MM.1S (cell line): ENCODE measurements at regions not wholly inside any gene's neighbourhood (a gene's known extent, or its start where the extent isn't known, plus 50 kb on each side); places are given as distances from the start of the nearest gene placed in this dataset.
"Not testable (repeated sequence)": the region's sequence is repeated elsewhere in the genome, so short reads cannot be mapped to it uniquely, and the experiment has no call there.

Source experiments
- DNase-seq: peaks from one replicate; pipeline ENCODE4 v3.0.0-alpha.2; 2015
- H2AFZ ChIP-seq: fragments of 300-600 bp; sonication (generic); 2 replicates; pipeline ENCODE4 v1.6.0; 2016; ENCODE audit warnings: antibody characterized with exemption, low read length
- H3F3A ChIP-seq: fragments of 300-600 bp; sonication (generic); 2 replicates; pipeline ENCODE4 v1.6.1; 2016; ENCODE audit warnings: mild to moderate bottlenecking, antibody characterized with exemption, low read length, moderate library complexity, mixed read lengths; ENCODE audit not compliant: insufficient read depth
- H3K27ac ChIP-seq: fragments of 300-600 bp; sonication (generic); 2 replicates; pipeline ENCODE4 v1.5.1; 2016; ENCODE audit warnings: mild to moderate bottlenecking, low read length
- H3K27me3 ChIP-seq: fragments of 300-600 bp; sonication (generic); replicated peaks from 2 replicates; pipeline ENCODE4 v1.6.0; 2016; ENCODE audit warnings: low read length; ENCODE audit not compliant: insufficient read depth
- H3K36me3 ChIP-seq: fragments of 300-600 bp; sonication (generic); replicated peaks from 2 replicates; pipeline ENCODE4 v1.6.1; 2016; ENCODE audit warnings: mild to moderate bottlenecking, low read length, mixed read lengths; ENCODE audit not compliant: insufficient read depth
- H3K4me1 ChIP-seq: fragments of 300-600 bp; sonication (generic); 2 replicates; pipeline ENCODE4 v1.6.1; 2016; ENCODE audit warnings: low read length, mixed read lengths
- H3K4me2 ChIP-seq: fragments of 300-600 bp; sonication (generic); 2 replicates; pipeline ENCODE4 v1.6.0; 2016; ENCODE audit warnings: low read depth, low read length
- H3K4me3 ChIP-seq: fragments of 300-600 bp; sonication (generic); 2 replicates; pipeline ENCODE4 v1.5.1; 2016; ENCODE audit warnings: low read length, mixed read lengths
- H3K79me2 ChIP-seq: fragments of 300-600 bp; sonication (generic); 2 replicates; pipeline ENCODE4 v1.6.1; 2016; ENCODE audit warnings: mixed run types, low read length, mixed read lengths
- H3K9ac ChIP-seq: fragments of 300-600 bp; sonication (generic); 2 replicates; pipeline ENCODE4 v1.6.1; 2016; ENCODE audit warnings: low read length, mixed read lengths
- H3K9me2 ChIP-seq: fragments of 300-600 bp; sonication (generic); replicated peaks from 2 replicates; pipeline ENCODE4 v1.6.1; 2016; ENCODE audit warnings: mild to moderate bottlenecking, low read length, mixed read lengths; ENCODE audit not compliant: insufficient read depth
- H3K9me3 ChIP-seq: fragments of 300-600 bp; sonication (generic); replicated peaks from 2 replicates; pipeline ENCODE4 v1.6.1; 2016; ENCODE audit warnings: mild to moderate bottlenecking, low read length, mixed read lengths; ENCODE audit not compliant: insufficient read depth
- H4K20me1 ChIP-seq: fragments of 300-600 bp; sonication (generic); 2 replicates; pipeline ENCODE4 v1.6.1; 2016; ENCODE audit warnings: mild to moderate bottlenecking, low read length, moderate library complexity, mixed read lengths; ENCODE audit not compliant: insufficient read depth
- EZH2 ChIP-seq: fragments of 300-600 bp; sonication (generic); optimal IDR thresholded peaks from 2 replicates; pipeline ENCODE3; 2017; ENCODE audit warnings: low read depth, mild to moderate bottlenecking, antibody characterized with exemption, low read length, mixed read lengths
- EZH2phosphoT487 ChIP-seq: fragments of 300-600 bp; sonication (generic); IDR thresholded peaks from 2 replicates; pipeline ENCODE4 v1.6.1; 2018; ENCODE audit warnings: antibody characterized with exemption, low read length
- TF ChIP-seq, protein P1 (sequence below): fragments of 300-600 bp; sonication (generic); IDR thresholded peaks from 2 replicates; pipeline ENCODE4 v1.5.1; 2016; ENCODE audit warnings: antibody characterized with exemption, low read length, mixed read lengths

DNA sequence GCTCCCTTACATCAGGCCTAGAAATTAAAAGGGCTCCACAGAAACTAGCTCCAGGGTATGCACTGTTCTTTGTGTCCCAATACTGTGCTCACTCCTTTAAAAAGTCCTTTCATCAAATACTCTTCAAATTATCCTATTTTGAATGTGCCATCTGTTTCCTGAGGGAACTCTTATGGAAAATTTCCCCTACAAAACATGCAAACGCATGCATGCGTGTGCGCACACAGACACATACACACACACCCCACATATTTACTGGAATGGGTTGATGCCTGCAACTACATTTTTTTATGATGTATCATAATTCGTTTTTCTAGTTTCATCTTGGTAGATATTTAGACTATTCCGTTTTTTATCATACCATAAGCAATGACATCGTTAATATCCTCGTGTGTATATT lies 351.2 kb upstream of the KIF2B start:
- no peak overlapping the region for H3K9ac ChIP-seq
- no peak for DNase-seq
- no peaks in the 10 kb centered on the region for H3K9me2 ChIP-seq
- H3K27ac ChIP-seq, result no peak overlapping the region
- TF ChIP-seq, protein P1, sequence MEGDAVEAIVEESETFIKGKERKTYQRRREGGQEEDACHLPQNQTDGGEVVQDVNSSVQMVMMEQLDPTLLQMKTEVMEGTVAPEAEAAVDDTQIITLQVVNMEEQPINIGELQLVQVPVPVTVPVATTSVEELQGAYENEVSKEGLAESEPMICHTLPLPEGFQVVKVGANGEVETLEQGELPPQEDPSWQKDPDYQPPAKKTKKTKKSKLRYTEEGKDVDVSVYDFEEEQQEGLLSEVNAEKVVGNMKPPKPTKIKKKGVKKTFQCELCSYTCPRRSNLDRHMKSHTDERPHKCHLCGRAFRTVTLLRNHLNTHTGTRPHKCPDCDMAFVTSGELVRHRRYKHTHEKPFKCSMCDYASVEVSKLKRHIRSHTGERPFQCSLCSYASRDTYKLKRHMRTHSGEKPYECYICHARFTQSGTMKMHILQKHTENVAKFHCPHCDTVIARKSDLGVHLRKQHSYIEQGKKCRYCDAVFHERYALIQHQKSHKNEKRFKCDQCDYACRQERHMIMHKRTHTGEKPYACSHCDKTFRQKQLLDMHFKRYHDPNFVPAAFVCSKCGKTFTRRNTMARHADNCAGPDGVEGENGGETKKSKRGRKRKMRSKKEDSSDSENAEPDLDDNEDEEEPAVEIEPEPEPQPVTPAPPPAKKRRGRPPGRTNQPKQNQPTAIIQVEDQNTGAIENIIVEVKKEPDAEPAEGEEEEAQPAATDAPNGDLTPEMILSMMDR, result no peak
- TF ChIP-seq EZH2, result no peak
- TF ChIP-seq EZH2phosphoT487, result no peak
- H2AFZ ChIP-seq, result no peak overlapping the region
- no peaks in the 10 kb centered on the region for H3K9me3 ChIP-seq
- no peaks in the 10 kb centered on the region for H3K36me3 ChIP-seq
- H3F3A ChIP-seq, result no peaks in the 10 kb centered on the region
- H3K4me2 ChIP-seq, result no peak overlapping the region
- H3K4me3 ChIP-seq, result no peak overlapping the region
- H3K4me1 ChIP-seq, result no peaks in the 10 kb centered on the region
- no peaks in the 10 kb centered on the region for H3K79me2 ChIP-seq
- H3K27me3 ChIP-seq, result no peaks in the 10 kb centered on the region
- H4K20me1 ChIP-seq, result no peaks in the 10 kb centered on the region

DNA sequence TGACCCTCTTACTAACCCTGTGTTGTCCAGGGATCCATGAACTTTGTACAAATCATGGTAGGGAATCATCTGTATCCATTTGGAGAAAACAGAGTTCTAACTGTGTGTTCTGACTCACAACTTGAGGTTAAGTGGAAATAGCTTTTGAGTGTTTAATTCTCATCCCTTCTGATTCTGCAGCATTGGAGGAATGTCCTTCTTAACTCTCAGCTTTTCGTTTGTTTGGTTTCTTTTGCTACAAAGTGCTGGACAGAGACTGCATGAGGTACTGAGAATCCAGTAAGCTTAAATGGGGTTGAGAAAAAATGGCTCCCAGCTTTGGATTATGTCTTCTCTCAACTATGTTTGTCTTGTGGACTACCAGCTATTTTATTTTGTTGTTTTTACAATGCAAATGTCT lies 352.1 kb upstream of the KIF2B start:
- Histone ChIP-seq H3K9ac (no peak overlapping the region), H4K20me1 (no peaks in the 10 kb centered on the region), H3K27me3 (no peaks in the 10 kb centered on the region), H3K79me2 (no peaks in the 10 kb centered on the region), H3K27ac (no peak overlapping the region), H3K9me2 (no peaks in the 10 kb centered on the region), H3K4me2 (no peak overlapping the region), H3K36me3 (no peaks in the 10 kb centered on the region), H3K4me1 (no peaks in the 10 kb centered on the region), H3K9me3 (no peaks in the 10 kb centered on the region), H3K4me3 (no peak overlapping the region), H2AFZ (no peak overlapping the region), H3F3A (no peaks in the 10 kb centered on the region)
- TF ChIP-seq EZH2, result no peak
- TF ChIP-seq, protein P1, result no peak
- no peak for TF ChIP-seq EZH2phosphoT487
- DNase-seq, result no peak

DNA sequence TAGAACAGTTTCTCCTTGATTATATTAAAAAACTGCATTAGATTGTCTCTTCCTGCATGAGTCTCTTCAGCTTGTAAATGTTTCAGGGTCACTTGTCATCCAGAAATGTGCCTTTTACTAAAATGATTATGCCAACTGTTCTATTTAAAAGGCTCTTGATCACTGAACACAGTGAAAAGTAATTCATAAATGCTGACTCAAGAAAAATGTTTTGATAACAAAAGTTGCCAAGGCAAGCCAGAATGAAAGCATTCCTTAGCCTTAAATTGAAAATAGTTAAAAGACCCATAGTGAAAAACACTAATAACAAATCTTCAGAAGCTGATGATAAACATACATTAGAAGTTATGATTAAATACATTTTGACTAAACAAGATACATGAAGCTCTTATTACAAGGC lies 356.0 kb upstream of the KIF2B start:
- DNase-seq, result no peak
- no peaks in the 10 kb centered on the region for H4K20me1 ChIP-seq
- no peak overlapping the region for H3K4me2 ChIP-seq
- no peak overlapping the region for H3K4me3 ChIP-seq
- H3K9me2 ChIP-seq, result no peaks in the 10 kb centered on the region
- H3K9ac ChIP-seq, result no peak overlapping the region
- H3K27ac ChIP-seq, result no peak overlapping the region
- no peaks in the 10 kb centered on the region for H3K9me3 ChIP-seq
- TF ChIP-seq EZH2phosphoT487 (no peak), EZH2 (no peak)
- TF ChIP-seq, protein P1, result no peak
- H2AFZ ChIP-seq, result no peak overlapping the region
- H3K4me1 ChIP-seq, result no peaks in the 10 kb centered on the region
- H3F3A ChIP-seq, result no peaks in the 10 kb centered on the region
- no peaks in the 10 kb centered on the region for H3K79me2 ChIP-seq
- H3K36me3 ChIP-seq, result no peaks in the 10 kb centered on the region
- no peaks in the 10 kb centered on the region for H3K27me3 ChIP-seq

DNA sequence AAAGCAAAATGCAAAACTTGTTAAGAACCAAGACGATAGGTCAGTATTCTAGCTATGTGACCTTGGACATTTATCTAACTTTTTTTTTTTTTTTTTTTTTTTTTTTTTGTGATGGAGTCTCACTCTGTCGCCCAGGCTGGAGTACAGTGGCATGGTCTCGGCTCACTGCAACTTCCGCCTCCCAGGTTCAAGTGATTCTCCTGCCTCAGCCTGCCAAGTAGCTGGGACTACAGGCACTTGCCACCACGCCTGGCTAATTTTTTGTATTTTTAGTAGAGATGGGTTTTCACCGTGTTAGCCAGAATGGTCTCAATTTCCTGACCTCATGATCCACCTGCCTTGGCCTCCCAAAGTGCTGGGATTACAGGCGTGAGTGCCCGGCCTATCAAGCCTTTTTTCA lies 358.3 kb upstream of the KIF2B start:
- DNase-seq, H4K20me1 ChIP-seq: not testable (repeated sequence)

More for the DNA sequence above, 358.3 kb upstream of the KIF2B start:
- not testable (repeated sequence) for H3K36me3 ChIP-seq, H3K27me3 ChIP-seq, H3K79me2 ChIP-seq, H3K4me2 ChIP-seq, H3K27ac ChIP-seq, H2AFZ ChIP-seq, H3K4me1 ChIP-seq, H3F3A ChIP-seq, H3K9me3 ChIP-seq, H3K9me2 ChIP-seq, H3K4me3 ChIP-seq, H3K9ac ChIP-seq
